NCI-H1092 (cell line): ENCODE measurements at regions not wholly inside any gene's neighbourhood (a gene's known extent, or its start where the extent isn't known, plus 50 kb on each side); places are given as distances from the start of the nearest gene placed in this dataset.
"Not testable (repeated sequence)": the region's sequence is repeated elsewhere in the genome, so short reads cannot be mapped to it uniquely, and the experiment has no call there.

Experiments used
- DNase-seq: peaks from one replicate; lab custom pipeline; 2025; lab: John Stamatoyannopoulos, UW

DNA sequence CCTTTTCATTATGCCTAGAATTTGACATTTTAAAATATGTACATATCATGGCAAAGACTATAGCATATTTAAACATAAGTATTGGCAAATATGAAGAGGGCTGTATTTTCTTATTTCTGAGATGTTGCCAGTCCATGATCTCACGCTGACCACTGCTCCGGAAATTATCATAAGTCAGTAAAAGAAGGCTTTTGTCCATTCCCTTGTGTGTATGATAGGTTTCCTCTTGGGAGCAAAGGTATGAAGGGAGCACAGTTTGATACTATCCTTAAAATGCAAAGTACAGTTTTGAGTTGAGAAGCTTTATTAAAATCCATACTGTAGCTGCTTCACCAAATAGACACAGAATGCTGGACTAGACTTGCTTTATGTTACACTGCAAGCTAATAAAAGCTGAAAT lies 52.6 kb upstream of the AGA start:
- no peak for DNase-seq

DNA sequence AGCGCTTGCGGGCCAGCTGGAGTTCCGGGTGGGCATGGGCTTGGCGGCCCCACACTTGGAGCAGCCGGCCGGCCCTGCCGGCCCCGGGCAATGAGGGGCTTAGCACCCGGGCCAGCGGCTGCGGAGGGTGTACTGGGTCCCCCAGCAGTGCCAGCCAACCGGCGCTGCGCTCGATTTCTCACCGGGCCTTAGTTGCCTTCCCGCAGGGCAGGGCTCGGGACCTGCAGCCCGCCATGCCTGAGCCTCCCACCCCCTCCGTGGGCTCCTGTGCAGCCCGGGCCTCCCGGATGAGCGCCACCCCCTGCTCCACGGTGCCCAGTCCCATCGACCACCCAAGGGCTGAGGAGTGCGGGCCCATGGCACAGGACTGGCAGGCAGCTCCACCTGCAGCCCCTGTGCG lies 53.4 kb upstream of the AGA start:
- not testable (repeated sequence) for DNase-seq

DNA sequence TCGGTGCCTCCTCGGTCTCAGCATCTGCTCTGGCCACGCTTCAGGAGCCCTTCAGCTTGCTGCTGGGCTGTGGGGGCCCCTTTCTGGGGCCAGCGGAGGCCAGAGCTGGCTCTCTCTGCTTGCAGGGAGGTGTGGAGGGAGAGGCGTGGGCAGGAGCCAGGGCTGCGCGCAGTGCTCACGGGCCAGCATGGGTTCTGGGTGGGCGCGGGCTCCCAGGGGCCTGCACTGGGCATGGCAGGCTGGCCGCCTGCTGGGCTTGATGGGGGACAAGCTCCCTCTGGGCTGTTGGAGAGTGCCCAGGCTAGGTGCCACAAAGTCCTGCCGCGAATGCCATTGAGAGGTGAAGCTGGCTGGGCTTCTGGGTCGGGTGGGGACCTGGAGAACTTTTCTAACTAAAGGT lies 57.3 kb upstream of the AGA start:
- DNase-seq, result no peak

DNA sequence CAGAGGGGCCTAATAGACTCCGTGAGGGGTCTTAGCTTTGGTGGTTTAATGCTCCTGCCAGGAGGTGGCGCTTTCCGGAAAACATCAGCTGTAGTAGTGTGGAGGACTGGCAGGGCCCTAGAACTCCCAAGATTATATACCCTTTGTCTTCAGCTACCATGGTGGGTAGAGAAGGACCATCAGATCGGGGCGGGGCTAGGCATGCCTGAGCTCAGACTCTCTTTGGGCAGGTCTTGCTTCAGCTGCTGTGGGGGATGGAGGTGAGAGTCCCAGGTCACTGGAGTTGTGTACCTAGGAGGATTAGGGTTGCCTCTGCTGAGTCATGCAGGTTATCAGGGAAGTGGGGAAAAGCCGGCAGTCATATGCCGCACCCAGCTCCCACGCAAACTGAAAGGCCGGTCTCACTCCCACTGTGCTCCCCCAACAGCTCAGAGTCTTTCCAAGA lies 63.0 kb upstream of the AGA start:
- no peak for DNase-seq

DNA sequence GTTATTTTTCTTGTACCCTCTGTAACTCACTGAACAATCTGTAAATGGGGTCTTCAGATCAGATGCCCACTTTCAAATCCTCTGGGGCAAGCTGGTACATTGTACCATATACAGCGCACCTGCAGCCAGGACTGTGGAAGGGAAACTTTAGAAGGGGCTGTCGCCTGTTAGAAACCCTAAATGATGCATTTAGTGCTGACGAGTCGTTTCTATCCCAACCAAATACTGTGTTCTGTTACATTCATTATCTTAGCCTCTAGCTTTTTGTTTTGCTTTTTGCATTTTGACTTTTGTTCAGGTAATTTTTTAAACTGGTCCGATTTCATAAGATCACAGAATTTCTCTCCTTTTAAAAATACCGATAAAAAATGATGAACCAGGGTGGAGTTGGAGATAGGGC lies 66.4 kb upstream of the AGA start:
- DNase-seq, result no peak

DNA sequence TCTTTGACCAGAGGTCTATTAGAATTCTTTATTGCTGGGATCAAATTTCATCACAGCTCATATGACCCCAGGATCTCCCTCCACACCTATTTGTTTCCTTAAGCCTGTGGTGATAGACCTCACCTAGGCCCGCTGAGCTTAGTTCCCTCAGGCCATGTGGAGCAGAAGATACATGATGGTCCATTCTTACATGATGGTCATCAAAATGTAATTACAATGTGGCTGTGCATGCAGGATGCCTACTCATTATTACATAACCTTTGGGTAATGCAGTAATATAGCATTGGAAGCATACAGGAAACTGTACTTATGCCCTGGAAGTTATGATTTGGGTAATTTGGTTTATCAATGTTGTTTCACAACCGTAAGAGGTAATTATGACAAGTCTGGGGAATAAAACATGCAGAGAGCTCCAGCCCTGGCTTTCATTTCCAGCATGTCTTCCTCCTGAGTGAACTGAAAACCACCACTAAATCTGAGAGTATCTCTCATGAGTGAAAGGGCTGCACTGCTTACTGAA lies 67.0 kb upstream of the AGA start:
- no peak for DNase-seq

DNA sequence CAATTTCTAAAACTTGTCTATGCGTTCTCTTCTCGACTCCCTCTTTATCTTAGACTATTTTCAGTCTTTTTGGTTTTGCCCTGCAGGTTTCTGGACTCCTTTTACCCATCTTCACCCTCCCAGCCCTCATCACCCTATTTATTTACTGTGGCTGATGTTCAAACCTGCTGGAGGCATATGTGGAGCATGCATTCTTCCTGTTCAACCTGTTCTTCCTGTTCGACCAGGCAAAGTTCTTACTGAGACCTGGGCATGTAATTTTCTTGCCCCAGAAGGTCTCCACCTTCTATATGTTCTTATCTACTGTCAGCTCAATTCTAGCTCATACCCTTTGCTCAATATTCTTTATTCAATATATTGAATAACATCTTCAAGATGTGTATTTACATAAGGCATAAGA lies 69.4 kb upstream of the AGA start:
- DNase-seq, result no peak

DNA sequence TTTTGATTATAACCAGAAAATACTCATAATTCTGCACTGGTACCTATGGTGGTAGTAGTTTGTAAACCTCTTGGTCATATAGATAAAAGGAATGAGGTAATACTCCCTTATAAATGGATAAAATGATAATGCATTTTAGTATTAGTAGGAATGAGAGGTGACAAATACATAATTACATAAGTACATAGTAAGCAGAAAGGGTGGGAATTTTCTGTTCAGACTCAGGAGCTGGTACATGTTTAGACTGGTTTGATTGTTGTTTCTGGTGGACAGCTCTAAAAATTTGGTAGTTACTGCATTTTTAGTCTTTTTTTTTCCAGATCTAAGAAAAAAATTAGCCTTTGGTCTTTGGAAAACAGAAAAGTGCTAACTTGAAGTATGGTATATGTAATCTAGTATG lies 70.4 kb upstream of the AGA start:
- DNase-seq, result no peak

DNA sequence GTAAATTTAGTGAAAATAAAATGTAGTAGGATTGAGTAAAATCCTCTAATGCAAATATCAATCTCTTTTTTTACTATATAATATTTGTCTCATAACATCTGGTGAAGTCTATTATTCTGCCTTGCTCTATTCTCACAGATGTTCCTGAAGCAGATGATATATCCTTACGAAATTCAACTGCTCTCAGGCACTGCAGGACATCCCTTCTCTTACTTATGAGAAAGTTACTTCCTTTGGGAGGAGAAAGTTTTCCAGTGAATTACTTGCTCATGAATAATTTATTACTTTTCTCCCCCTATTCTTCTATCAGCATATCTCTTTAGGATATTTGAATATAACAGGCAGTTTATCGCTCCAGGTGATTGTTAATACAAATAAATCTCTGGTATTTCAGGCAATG lies 75.6 kb upstream of the AGA start:
- no peak for DNase-seq

DNA sequence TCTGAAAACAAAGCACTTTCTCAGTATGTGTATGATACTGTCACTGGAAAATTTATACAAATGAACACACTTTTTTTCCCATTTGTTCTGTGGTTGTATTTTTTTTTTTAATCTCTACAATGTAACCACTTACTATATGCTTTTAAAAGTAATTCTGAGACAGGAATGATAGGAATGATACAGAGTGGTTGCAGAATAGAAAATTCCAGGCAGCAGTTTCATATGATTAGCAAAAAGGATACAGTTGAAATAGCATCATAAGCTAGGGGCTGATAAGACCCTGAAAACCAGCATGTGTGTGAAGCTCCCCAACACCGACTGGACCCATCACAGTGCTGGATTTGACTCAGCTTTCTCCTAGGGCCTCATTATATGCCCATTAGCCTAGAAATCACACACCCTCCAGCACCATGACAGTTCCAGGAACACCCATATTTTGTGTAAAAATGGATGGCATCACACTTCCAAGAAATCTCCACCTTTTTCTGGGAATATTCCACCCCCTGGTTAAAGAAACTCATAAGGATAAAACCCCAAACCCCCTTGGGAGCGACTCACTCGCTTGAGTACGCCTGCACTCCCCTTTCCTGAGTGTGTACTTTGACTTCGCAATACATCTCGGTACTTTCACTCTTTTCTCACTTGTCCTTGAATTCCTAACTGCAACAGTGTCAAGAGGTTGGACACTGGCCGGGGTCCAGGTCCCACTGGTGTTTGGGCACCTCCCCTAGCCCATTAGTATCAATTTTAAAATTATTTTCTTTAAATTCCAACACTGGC lies 77.4 kb upstream of the AGA start:
- DNase-seq, result no peak

DNA sequence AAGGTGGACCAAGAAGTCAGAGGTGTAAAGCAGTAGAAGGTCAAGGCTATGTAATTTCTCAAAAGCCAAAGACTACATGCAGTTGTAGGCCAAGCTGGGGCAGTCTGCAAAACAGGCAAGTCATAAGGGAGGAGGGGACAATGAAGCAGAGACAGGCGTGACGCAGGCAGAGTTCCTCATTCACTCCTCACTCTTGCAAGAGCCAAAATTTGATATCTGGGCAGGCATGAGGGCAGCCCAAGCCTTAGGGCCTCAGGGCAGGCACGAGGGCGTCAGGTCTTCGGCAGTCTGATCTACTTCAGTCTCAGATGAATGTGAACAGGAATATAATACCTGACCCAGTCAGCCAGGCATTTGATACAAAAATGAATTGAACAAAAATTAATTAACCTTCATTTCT lies 86.4 kb upstream of the AGA start:
- DNase-seq, result no peak

DNA sequence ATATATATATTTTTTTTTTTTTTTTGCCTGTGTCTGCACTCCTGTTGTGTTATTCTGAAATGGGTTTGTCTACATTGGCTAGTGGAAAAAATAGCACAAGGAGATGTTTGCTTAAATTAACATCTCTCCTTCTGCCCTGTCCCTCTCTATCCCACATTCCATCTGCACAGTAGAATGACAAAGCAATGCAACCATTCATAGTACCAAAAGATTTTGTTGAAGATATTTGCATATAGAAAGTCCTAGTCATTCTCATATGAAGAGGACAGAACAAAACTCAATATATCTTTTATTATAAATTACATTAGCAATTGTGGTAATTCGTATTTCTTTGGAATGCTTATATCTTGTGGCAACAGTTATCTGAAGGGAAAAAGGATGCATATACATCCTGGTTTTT lies 88.3 kb upstream of the AGA start:
- no peak for DNase-seq

DNA sequence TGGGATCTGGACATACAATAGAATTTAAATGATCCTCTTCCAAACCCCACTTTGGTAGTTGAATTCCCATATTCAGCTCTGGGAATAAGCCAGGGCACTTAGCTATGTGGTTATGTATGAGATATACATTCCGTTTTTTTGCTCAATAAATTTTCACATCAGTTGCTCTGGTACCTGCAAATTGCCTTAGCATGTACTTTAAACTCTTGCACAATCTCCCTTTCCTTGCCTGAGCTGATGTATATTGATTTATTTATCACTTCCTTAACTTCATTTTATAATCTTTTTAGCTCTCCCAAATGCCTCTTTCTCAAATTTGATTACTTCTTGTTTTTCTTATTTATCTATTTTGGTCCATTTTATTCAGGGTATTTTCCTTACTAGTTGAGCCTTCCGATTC lies 90.1 kb upstream of the AGA start:
- DNase-seq, result no peak

DNA sequence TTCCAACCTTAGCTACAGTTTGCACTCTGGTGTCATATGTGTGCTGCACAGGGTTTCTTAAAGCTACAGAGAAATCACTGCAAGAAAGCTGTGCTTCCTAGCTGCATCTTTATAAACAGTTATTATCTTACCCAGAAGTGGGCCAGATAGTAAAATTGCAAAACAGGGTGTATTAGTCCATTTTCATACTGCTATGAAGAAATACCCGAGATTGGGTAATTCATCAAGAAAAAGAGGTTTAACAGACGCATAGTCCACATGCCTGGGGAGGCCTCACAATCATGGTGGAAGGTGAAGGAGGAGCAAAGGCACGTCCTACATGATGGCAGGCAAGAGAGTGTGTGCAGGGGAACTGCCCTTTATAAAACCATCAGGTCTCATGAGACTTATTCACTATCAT lies 92.6 kb upstream of the AGA start:
- not testable (repeated sequence) for DNase-seq

DNA sequence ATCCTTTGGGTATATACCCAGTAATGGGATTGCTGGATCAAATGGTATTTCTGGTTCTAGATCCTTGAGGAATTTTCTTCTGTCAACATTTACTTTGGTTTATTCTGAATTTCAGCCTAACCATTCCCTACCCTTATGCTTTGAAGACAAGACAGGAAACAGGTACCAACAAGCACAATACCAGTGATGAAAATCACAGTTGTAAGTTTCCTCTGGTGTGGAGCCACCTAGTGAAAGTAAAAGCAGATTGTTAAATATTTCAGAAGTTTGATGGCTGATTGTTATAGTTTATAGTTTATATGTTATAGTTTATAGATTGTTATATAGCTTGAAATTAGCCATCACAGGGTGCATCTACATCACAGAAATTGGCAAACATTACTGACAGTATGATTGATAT lies 104.5 kb upstream of the AGA start:
- DNase-seq, result no peak

DNA sequence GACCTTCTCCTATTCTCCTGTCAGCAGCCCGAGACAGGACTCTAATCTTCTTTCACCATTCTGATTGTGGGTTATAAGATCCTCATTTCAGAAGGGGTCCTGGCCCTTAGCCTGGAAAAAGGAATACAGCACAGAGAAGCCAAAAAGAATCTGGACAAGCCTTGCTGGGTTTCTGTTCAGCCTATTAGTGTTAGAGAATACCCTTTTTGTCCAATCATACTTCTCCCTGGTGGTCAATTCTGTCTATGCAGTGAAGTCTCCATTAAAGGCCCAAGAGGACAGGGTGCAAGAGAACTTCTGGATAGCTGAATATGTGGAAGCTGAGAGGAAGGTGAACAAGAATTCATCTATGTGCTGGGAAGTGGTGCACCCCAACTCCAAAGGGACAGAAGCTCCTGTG lies 105.7 kb upstream of the AGA start:
- no peak for DNase-seq

DNA sequence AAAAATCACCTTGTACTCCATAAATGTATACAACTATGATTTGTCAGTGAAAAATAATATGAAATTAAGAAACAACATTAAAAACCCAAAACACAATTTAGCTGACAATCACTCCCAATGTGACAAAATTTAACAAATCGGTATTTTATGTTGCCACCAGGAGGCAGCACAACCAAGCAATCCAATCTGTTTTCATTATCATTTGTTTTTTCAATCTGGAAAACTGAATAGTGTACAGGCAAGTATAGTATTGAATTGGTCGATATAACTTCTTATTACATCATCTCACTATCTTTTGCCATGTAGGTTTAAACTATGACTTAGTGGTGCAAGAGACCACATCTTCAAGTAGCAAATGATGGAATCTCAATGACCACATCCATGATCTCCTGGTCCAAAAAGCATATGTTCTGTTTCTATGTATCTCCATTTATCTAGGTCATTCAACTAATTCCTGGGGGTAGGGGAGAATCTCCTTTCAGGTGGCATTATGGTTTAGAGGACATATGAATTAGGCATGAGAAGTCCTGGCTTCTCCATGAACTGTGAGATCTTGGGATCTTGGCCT lies 112.9 kb upstream of the AGA start:
- no peak for DNase-seq

DNA sequence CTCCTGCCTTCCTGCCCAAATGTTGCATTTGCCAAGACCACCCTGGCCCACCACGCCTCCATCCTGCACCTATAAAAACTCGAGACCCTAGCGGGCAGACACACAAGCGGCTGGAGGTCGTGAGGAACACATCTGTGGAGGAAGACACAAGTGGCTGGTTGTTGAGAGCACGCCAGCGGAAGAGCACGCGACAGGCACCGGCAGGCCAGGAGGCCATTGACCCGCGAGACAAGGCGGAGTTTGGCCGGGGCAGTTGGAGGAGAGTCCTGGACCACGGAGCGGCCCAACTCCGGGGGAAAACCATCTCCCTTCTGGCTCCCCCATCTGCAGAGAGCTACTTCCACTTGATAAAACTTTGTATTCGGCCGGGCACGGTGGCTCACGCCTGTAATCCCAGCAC lies 115.2 kb upstream of the AGA start:
- DNase-seq, result no peak

DNA sequence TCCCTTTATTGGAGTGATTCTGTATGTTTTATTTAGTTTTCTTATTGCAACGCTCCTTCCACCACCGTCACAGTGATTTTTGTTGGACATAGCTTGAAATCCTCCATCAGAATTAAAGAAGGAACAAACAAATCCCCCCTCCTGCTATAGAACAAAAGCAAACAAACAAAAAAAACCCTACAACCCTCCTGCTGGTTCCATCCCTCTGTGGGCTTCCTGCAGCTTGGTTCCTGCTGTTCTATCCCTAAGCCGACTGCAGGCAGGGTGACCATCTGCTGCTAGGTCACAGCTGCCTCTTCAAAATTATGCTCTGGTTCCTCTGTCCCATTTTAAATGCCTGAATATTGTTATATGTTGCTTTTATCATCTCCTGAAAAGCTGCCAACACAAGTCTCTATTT lies 116.8 kb upstream of the AGA start:
- DNase-seq, result no peak

DNA sequence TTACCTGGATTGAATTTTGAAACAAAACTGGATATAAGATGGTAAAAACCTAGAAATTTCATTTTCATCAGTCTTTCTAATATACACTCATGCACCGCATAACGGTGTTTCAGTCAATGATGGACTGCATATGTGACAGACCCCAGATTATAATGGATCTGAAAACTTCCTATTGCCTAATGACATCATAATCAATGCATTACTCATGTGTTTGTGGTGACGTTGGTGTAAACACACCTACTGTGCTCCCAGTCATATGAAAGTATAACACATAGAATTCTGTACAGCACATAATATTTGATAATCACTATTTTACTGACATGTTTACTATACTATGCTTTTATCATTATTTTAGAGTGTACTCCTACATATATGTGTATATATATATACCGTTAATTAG lies 119.9 kb upstream of the AGA start:
- no peak for DNase-seq

DNA sequence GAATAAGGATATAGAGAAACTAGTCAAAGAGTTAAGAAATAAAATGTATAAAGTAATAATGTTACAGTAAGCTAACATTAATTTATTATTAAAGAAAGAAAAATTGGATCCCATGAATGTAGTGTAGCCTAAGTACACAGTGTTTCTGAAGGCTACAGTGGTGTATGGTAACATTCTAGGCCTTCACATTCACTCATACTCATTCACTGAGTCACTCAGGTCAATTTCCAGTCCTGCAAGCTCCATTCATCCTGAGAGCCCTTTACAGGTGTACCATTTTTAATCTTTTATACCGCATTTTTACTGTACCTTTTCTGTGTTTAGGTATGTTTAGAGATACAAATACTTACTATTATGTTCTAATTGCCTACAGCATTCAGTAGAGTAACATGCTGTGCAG lies 120.6 kb upstream of the AGA start:
- no peak for DNase-seq

DNA sequence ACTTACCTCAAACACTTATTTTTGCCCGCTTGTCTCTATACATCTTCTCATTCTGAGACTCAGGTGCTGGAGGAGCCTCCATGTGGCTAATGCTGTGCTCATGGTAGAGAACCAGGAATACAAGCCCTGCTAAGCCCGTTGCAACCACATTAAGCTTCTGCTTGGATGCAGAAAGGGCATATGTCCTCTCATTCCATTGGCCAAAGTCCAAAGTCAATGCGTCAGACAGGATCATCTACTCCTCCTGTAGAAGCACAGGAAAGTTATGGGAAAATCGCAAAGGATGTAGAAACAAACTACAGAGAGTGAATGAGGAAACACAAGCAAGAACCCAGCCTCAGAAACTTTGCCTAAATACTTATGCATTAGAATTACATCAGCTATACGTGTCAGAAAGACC lies 124.5 kb upstream of the AGA start:
- no peak for DNase-seq

DNA sequence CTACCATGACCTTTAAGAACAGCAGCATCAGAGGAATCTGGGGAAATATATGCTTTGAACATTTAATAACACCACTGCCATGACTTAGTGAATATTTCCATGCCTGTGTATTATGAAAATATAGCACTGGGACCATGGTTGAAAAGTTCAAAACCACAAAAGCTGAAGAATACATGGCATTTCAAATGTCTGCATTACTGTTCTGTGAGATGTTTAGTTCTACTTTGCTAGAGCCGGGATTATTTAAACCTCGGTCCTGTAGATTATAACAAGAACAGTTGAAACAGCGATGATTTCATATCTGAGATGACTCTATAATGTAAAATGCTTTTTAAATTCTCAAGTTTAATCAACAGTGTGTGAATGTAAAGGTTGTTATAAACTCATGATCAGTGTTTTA lies 126.7 kb upstream of the AGA start:
- DNase-seq, result no peak

DNA sequence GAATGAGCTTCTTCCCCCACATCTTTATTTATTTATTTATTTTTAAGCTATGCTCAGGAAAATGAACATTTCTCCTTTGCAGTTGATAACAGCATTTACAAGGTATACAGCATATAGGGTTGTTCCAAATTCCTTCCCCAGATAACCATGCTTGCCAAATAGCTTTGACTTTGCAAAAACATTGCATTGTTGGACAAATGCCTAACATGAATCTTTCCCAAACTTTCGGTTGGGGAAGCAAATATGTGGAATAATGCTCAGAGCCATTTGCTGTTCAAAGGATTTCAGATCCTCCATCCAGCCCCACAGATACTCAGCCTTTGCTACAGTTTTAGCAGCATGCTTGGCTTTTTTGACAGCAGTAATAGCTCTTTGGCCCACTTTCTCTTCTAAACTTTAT lies 127.2 kb upstream of the AGA start:
- no peak for DNase-seq
